NCI-H748 treated with DMSO at 0.1 percent for 48 hours (cell line): ENCODE measurements at regions not wholly inside any gene's neighbourhood (a gene's known extent, or its start where the extent isn't known, plus 50 kb on each side); places are given as distances from the start of the nearest gene placed in this dataset.
A peak's percentile ranks its signal among the peaks of the same experiment; 100 is the strongest.

Source experiments
- DNase-seq: peaks from one replicate; lab custom pipeline; 2025; lab: John Stamatoyannopoulos, UW

GRCh38 chr20:59495166-59495565 lies 109.2 kb upstream of the PHACTR3 start:
- DNase-seq: no peak

- peak; percentile 58 for DNase-seq
Measured at GRCh38 chr20:59495894-59496510, 108.3 kb upstream of the PHACTR3 start.

GRCh38 chr20:59498291-59498690 lies 106.0 kb upstream of the PHACTR3 start:
- DNase-seq: no peak

- no peak for DNase-seq
Measured at GRCh38 chr20:59499863-59500262, 104.5 kb upstream of the PHACTR3 start.

- DNase-seq: no peak
Measured at GRCh38 chr20:59508729-59509128, 95.6 kb upstream of the PHACTR3 start.

GRCh38 chr20:59512651-59513050 lies 91.7 kb upstream of the PHACTR3 start:
- no peak for DNase-seq

- DNase-seq: no peak
Measured at GRCh38 chr20:59514554-59514953, 89.8 kb upstream of the PHACTR3 start.

GRCh38 chr20:59515013-59515905 lies 89.1 kb upstream of the PHACTR3 start:
- DNase-seq: peak; percentile 43

- DNase-seq: no peak
Measured at GRCh38 chr20:59515906-59516209, 88.5 kb upstream of the PHACTR3 start.

- DNase-seq: peak; percentile 53
Measured at GRCh38 chr20:59518881-59519706, 85.2 kb upstream of the PHACTR3 start.

- no peak for DNase-seq
Measured at GRCh38 chr20:59519707-59520014, 84.7 kb upstream of the PHACTR3 start.

- no peak for DNase-seq
Measured at GRCh38 chr20:59520814-59521213, 83.5 kb upstream of the PHACTR3 start.

GRCh38 chr20:59525500-59526241 lies 78.7 kb upstream of the PHACTR3 start:
- peak; percentile 41 for DNase-seq

GRCh38 chr20:59526242-59527225 lies 77.8 kb upstream of the PHACTR3 start:
- DNase-seq: no peak

GRCh38 chr20:59530782-59531181 lies 73.6 kb upstream of the PHACTR3 start:
- DNase-seq: no peak

GRCh38 chr20:59537991-59538390 lies 66.3 kb upstream of the PHACTR3 start:
- DNase-seq: no peak

GRCh38 chr20:59547596-59547995 lies 56.7 kb upstream of the PHACTR3 start:
- no peak for DNase-seq
